GM12865 (cell line): ENCODE measurements at regions not wholly inside any gene's neighbourhood (a gene's known extent, or its start where the extent isn't known, plus 50 kb on each side); places are given as distances from the start of the nearest gene placed in this dataset.

Source experiments
- DNase-seq: peaks from one replicate; pipeline ENCODE4 v3.0.0; 2010; ENCODE audit warnings: low read depth
- H3K4me3 ChIP-seq: 2 replicates; pipeline ENCODE4 v1.5.1; 2011; ENCODE audit warnings: mild to moderate bottlenecking, low read depth, low read length, control low read depth
- CTCF ChIP-seq: IDR thresholded peaks from 2 replicates; pipeline ENCODE4 v1.5.1; 2011; ENCODE audit warnings: low read length, control low read depth, low read depth, inconsistent platforms; ENCODE audit not compliant: insufficient read depth; ENCODE audit errors: missing control alignments

- no peak for DNase-seq
- no peak overlapping the region for H3K4me3 ChIP-seq
- TF ChIP-seq CTCF, result no peak
These were observed 424.7 kb downstream of the FAM181B start for GRCh38 chr11:82308979-82309378.

GRCh38 chr11:82305123-82305522, 428.5 kb downstream of the FAM181B start:
- no peak for TF ChIP-seq CTCF
- H3K4me3 ChIP-seq, result no peak overlapping the region
- DNase-seq, result no peak

- no peak for TF ChIP-seq CTCF
- no peak overlapping the region for H3K4me3 ChIP-seq
- DNase-seq, result no peak
These were observed 430.0 kb downstream of the FAM181B start for GRCh38 chr11:82303671-82304070.

GRCh38 chr11:82288471-82288870, 445.2 kb downstream of the FAM181B start:
- no peak overlapping the region for H3K4me3 ChIP-seq
- no peak for TF ChIP-seq CTCF
- no peak for DNase-seq

- H3K4me3 ChIP-seq, result no peak overlapping the region
- no peak for DNase-seq
- TF ChIP-seq CTCF, result no peak
These were observed 462.8 kb downstream of the FAM181B start for GRCh38 chr11:82270870-82271269.

- DNase-seq, result no peak
- no peak for TF ChIP-seq CTCF
These were observed 465.0 kb downstream of the FAM181B start for GRCh38 chr11:82268627-82269026.

GRCh38 chr11:82267186-82267585, 466.5 kb downstream of the FAM181B start:
- no peak for TF ChIP-seq CTCF
- H3K4me3 ChIP-seq, result no peak overlapping the region
- no peak for DNase-seq

More at GRCh38 chr11:82268627-82269026, 465.0 kb downstream of the FAM181B start:
- H3K4me3 ChIP-seq, result no peak overlapping the region
